DND-41 (cell line): ENCODE measurements at regions not wholly inside any gene's neighbourhood (a gene's known extent, or its start where the extent isn't known, plus 50 kb on each side); places are given as distances from the start of the nearest gene placed in this dataset.

Experiments used
- CTCF ChIP-seq: IDR thresholded peaks from 2 replicates; pipeline ENCODE4 v1.5.1; 2012; ENCODE audit warnings: borderline replicate concordance, low read length, moderate library complexity, mild to moderate bottlenecking; ENCODE audit not compliant: poor library complexity, severe bottlenecking; ENCODE audit errors: extremely low read depth
- EZH2 ChIP-seq: IDR thresholded peaks from 3 replicates; pipeline ENCODE4 v1.6.1; 2012; ENCODE audit warnings: borderline replicate concordance, low read depth, mild to moderate bottlenecking, moderate library complexity, low read length, inconsistent platforms; ENCODE audit not compliant: severe bottlenecking

GRCh38 chr2:239561446-239562001, 160.7 kb upstream of the HDAC4 start:
- no peak for TF ChIP-seq CTCF
- no peak for TF ChIP-seq EZH2
